ENCODE measurements at regions not wholly inside any gene's neighbourhood (a gene's known extent, or its start where the extent isn't known, plus 50 kb on each side); places are given as distances from the start of the nearest gene placed in this dataset.
"Not testable (repeated sequence)": the region's sequence is repeated elsewhere in the genome, so short reads cannot be mapped to it uniquely, and the experiment has no call there.

GRCh38 chr5:3325201-3325971 is 270.2 kb upstream of the IRX1 start:
- ATAC-seq (replicated peaks; ENCODE audit: extremely low read depth, poor library complexity, severe bottlenecking) (no peak), DNase-seq (ENCODE audit: low spot score in 2 of 2) (no peak)
- H3K4me1 Mint-ChIP-seq = no peaks in the 10 kb centered on the region
- H3K36me3 Mint-ChIP-seq (ENCODE audit: insufficient read depth) = no peaks in the 10 kb centered on the region
- H3K9me3 Mint-ChIP-seq = no peaks in the 10 kb centered on the region
- H3K4me3 Mint-ChIP-seq = no peak overlapping the region
- no peaks in the 10 kb centered on the region for H3K27me3 Mint-ChIP-seq
- no peak overlapping the region for H3K27ac Mint-ChIP-seq (ENCODE audit: low read depth)

- Mint-ChIP-seq H3K27ac (ENCODE audit: low read depth) (no peak overlapping the region), H3K27me3 (no peaks in the 10 kb centered on the region), H3K9me3 (no peaks in the 10 kb centered on the region), H3K4me3 (no peak overlapping the region), H3K36me3 (ENCODE audit: insufficient read depth) (no peaks in the 10 kb centered on the region), H3K4me1 (no peaks in the 10 kb centered on the region)
- ATAC-seq (replicated peaks; ENCODE audit: extremely low read depth, poor library complexity, severe bottlenecking) (no peak), DNase-seq (ENCODE audit: low spot score in 2 of 2) (no peak)
Measured at GRCh38 chr5:3324421-3325101, 271.1 kb upstream of the IRX1 start.

DNA sequence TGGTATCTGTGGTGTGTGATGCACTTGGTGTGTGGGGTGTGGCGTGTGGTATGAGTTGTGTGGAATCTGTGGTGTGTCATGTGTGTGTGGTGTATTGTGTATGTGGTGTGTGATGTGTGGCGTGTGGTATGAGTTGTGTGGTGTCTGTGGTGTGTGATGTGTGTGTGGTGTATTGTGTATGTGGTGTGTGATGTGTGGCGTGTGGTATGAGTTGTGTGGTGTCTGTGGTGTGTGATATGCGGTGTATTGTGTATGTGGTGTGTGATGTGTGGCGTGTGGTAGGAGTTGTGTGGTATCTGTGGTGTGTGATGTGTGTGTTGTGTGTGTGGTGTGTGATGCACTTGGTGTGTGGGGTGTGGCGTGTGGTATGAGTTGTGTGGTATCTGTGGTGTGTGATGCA is 271.7 kb upstream of the IRX1 start:
- not testable (repeated sequence) for H3K27me3 Mint-ChIP-seq; H3K4me1 Mint-ChIP-seq; H3K4me3 Mint-ChIP-seq; ATAC-seq (replicated peaks; ENCODE audit: extremely low read depth, poor library complexity, severe bottlenecking); DNase-seq (ENCODE audit: low spot score in 2 of 2); H3K9me3 Mint-ChIP-seq; H3K36me3 Mint-ChIP-seq (ENCODE audit: insufficient read depth); H3K27ac Mint-ChIP-seq (ENCODE audit: low read depth)

- no peak overlapping the region for H3K27ac Mint-ChIP-seq (ENCODE audit: low read depth)
- H3K36me3 Mint-ChIP-seq (ENCODE audit: insufficient read depth) = no peaks in the 10 kb centered on the region
- ATAC-seq (replicated peaks; ENCODE audit: extremely low read depth, poor library complexity, severe bottlenecking) (no peak), DNase-seq (ENCODE audit: low spot score in 2 of 2) (no peak)
- no peaks in the 10 kb centered on the region for H3K27me3 Mint-ChIP-seq
- H3K4me3 Mint-ChIP-seq = no peak overlapping the region
- H3K9me3 Mint-ChIP-seq = no peaks in the 10 kb centered on the region
- no peaks in the 10 kb centered on the region for H3K4me1 Mint-ChIP-seq
Measured at GRCh38 chr5:3323144-3323543, 272.5 kb upstream of the IRX1 start.

GRCh38 chr5:3322642-3323041 is 273.0 kb upstream of the IRX1 start:
- DNase-seq (ENCODE audit: low spot score in 2 of 2) (no peak), ATAC-seq (replicated peaks; ENCODE audit: extremely low read depth, poor library complexity, severe bottlenecking) (no peak)
- no peaks in the 10 kb centered on the region for H3K36me3 Mint-ChIP-seq (ENCODE audit: insufficient read depth)
- no peaks in the 10 kb centered on the region for H3K9me3 Mint-ChIP-seq
- no peaks in the 10 kb centered on the region for H3K4me1 Mint-ChIP-seq
- no peak overlapping the region for H3K27ac Mint-ChIP-seq (ENCODE audit: low read depth)
- H3K27me3 Mint-ChIP-seq = no peaks in the 10 kb centered on the region
- no peak overlapping the region for H3K4me3 Mint-ChIP-seq

DNA sequence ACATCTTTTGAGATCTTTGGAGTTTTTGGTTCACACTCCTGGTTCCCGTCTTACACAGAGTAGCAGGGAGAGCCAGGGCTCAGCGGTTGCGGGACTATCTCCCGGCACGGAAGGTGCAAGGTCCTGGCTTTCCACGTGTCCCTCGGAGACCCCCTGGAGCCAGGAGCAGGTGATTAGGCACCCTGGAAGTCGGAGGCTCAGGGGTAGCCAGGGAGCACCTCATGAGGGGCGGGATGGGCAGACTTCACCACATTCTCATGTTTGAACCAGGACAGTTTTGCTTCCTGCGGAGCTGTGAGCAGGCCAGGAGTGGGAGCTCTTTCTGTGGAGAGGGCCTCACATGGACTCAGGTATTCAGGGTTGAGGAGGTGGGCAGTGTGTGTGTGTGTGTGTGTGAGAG is 273.7 kb upstream of the IRX1 start:
- H3K4me3 Mint-ChIP-seq = no peak overlapping the region
- DNase-seq (ENCODE audit: low spot score in 2 of 2) = no peak
- no peaks in the 10 kb centered on the region for H3K4me1 Mint-ChIP-seq
- H3K36me3 Mint-ChIP-seq (ENCODE audit: insufficient read depth) = no peaks in the 10 kb centered on the region
- H3K9me3 Mint-ChIP-seq = no peaks in the 10 kb centered on the region
- no peaks in the 10 kb centered on the region for H3K27me3 Mint-ChIP-seq
- no peak for ATAC-seq (replicated peaks; ENCODE audit: extremely low read depth, poor library complexity, severe bottlenecking)
- H3K27ac Mint-ChIP-seq (ENCODE audit: low read depth) = no peak overlapping the region

GRCh38 chr5:3321119-3321760 is 274.4 kb upstream of the IRX1 start:
- H3K36me3 Mint-ChIP-seq (ENCODE audit: insufficient read depth) = no peaks in the 10 kb centered on the region
- no peak overlapping the region for H3K27ac Mint-ChIP-seq (ENCODE audit: low read depth)
- no peak for DNase-seq (ENCODE audit: low spot score in 2 of 2)
- no peaks in the 10 kb centered on the region for H3K9me3 Mint-ChIP-seq
- H3K4me1 Mint-ChIP-seq = no peaks in the 10 kb centered on the region
- no peak for ATAC-seq (replicated peaks; ENCODE audit: extremely low read depth, poor library complexity, severe bottlenecking)
- no peaks in the 10 kb centered on the region for H3K27me3 Mint-ChIP-seq
- no peak overlapping the region for H3K4me3 Mint-ChIP-seq

GRCh38 chr5:3320317-3320875 is 275.2 kb upstream of the IRX1 start:
- H3K36me3 Mint-ChIP-seq (ENCODE audit: insufficient read depth) = no peaks in the 10 kb centered on the region
- H3K4me1 Mint-ChIP-seq = no peaks in the 10 kb centered on the region
- no peak overlapping the region for H3K4me3 Mint-ChIP-seq
- no peaks in the 10 kb centered on the region for H3K27me3 Mint-ChIP-seq
- DNase-seq (ENCODE audit: low spot score in 2 of 2) (no peak), ATAC-seq (replicated peaks; ENCODE audit: extremely low read depth, poor library complexity, severe bottlenecking) (no peak)
- H3K27ac Mint-ChIP-seq (ENCODE audit: low read depth) = no peak overlapping the region
- no peaks in the 10 kb centered on the region for H3K9me3 Mint-ChIP-seq

- Mint-ChIP-seq H3K27ac (ENCODE audit: low read depth) (no peak overlapping the region), H3K27me3 (no peaks in the 10 kb centered on the region)
- no peak for ATAC-seq (replicated peaks; ENCODE audit: extremely low read depth, poor library complexity, severe bottlenecking)
Measured at GRCh38 chr5:3317051-3317795, 278.4 kb upstream of the IRX1 start.

DNA sequence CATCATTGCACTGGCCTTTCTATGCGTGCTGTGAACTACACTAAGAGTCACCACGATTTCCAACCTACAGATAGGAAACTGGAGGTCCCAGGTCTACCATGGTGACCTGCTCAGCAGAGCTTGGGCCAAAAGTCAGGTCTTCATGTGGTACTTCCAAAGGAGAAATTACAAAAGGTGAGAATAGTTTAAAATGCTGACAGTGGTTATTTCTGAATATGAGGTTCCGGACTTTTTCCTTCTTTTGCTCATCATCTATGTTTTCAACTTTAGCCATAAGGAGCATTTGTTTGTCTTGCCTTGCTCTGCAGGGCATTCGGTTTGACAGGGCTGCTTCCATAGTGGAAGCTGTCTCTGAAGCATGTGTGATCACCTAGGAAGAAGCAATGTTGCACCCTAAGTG is 282.1 kb upstream of the IRX1 start:
- no peaks in the 10 kb centered on the region for H3K27me3 Mint-ChIP-seq
- DNase-seq (ENCODE audit: low spot score in 2 of 2) = no peak
- H3K4me1 Mint-ChIP-seq = no peaks in the 10 kb centered on the region
- ATAC-seq (replicated peaks; ENCODE audit: extremely low read depth, poor library complexity, severe bottlenecking) = no peak
- no peak overlapping the region for H3K4me3 Mint-ChIP-seq
- H3K9me3 Mint-ChIP-seq = peaks cover 11% of the 10 kb centered on the region
- no peaks in the 10 kb centered on the region for H3K36me3 Mint-ChIP-seq (ENCODE audit: insufficient read depth)
- no peak overlapping the region for H3K27ac Mint-ChIP-seq (ENCODE audit: low read depth)

More at GRCh38 chr5:3317051-3317795, 278.4 kb upstream of the IRX1 start:
- Mint-ChIP-seq H3K36me3 (ENCODE audit: insufficient read depth) (no peaks in the 10 kb centered on the region), H3K9me3 (peaks cover 3% of the 10 kb centered on the region), H3K4me3 (no peak overlapping the region), H3K4me1 (no peaks in the 10 kb centered on the region)
- no peak for DNase-seq (ENCODE audit: low spot score in 2 of 2)

- DNase-seq (ENCODE audit: low spot score in 2 of 2) = no peak
- Mint-ChIP-seq H3K4me1 (no peaks in the 10 kb centered on the region), H3K9me3 (peaks cover 11% of the 10 kb centered on the region), H3K27ac (ENCODE audit: low read depth) (no peak overlapping the region), H3K4me3 (no peak overlapping the region), H3K36me3 (ENCODE audit: insufficient read depth) (no peaks in the 10 kb centered on the region), H3K27me3 (no peaks in the 10 kb centered on the region)
- no peak for ATAC-seq (replicated peaks; ENCODE audit: extremely low read depth, poor library complexity, severe bottlenecking)
Measured at GRCh38 chr5:3312299-3312698, 283.3 kb upstream of the IRX1 start.

GRCh38 chr5:3311433-3311832 is 284.2 kb upstream of the IRX1 start:
- Mint-ChIP-seq H3K4me3 (no peak overlapping the region), H3K27me3 (no peaks in the 10 kb centered on the region), H3K36me3 (ENCODE audit: insufficient read depth) (no peaks in the 10 kb centered on the region), H3K9me3 (peaks cover 11% of the 10 kb centered on the region), H3K27ac (ENCODE audit: low read depth) (no peak overlapping the region), H3K4me1 (no peaks in the 10 kb centered on the region)
- no peak for ATAC-seq (replicated peaks; ENCODE audit: extremely low read depth, poor library complexity, severe bottlenecking)
- no peak for DNase-seq (ENCODE audit: low spot score in 2 of 2)

All from central memory CD8-positive, alpha-beta T cell (primary cell).